Left ventricle myocardium superior (tissue), 1 donor: ENCODE measurements at regions not wholly inside any gene's neighbourhood (a gene's known extent, or its start where the extent isn't known, plus 50 kb on each side); places are given as distances from the start of the nearest gene placed in this dataset.
"Not testable (repeated sequence)": the region's sequence is repeated elsewhere in the genome, so short reads cannot be mapped to it uniquely, and the experiment has no call there.

Experiments used
- ATAC-seq: fragments of 200-7000 bp; cut with Tn5 transposase; one replicate; pipeline ENCODE4 v1.9.1; 2020; ENCODE audit warnings: mild to moderate bottlenecking, moderate library complexity
- DNase-seq: peaks from one replicate; pipeline ENCODE4 v3.0.0-alpha.2; 2020
- intact Hi-C: fragments of 100-400 bp; cut with micrococcal nuclease; formaldehyde crosslinking; loops from one replicate; pipeline ENCODE4 v1.11.0; 2022
- donor health status: DM: no; HTN: yes; CAD: no; lungs with severe emphysema.

- intact Hi-C loops: no loop called here
- ATAC-seq (no peak), DNase-seq (no peak)
Measured at GRCh38 chr10:8128511-8128910, 74.0 kb downstream of the GATA3 start.

- no peak for DNase-seq
- ATAC-seq: no peak
- intact Hi-C loops: no loop called here
Measured at GRCh38 chr10:8129438-8129837, 75.0 kb downstream of the GATA3 start.

GRCh38 chr10:8130973-8131911 lies 76.8 kb downstream of the GATA3 start:
- no peak for DNase-seq
- intact Hi-C loops: no loop called here
- ATAC-seq: no peak

GRCh38 chr10:8133146-8133545 lies 78.7 kb downstream of the GATA3 start:
- ATAC-seq (no peak), DNase-seq (no peak)
- intact Hi-C loops: no loop called here

GRCh38 chr10:8136736-8137135 lies 82.2 kb downstream of the GATA3 start:
- no peak for ATAC-seq
- no peak for DNase-seq
- intact Hi-C loops: no loop called here

- ATAC-seq: no peak
- DNase-seq: no peak
- intact Hi-C loops: no loop called here
Measured at GRCh38 chr10:8137272-8137681, 82.8 kb downstream of the GATA3 start.

GRCh38 chr10:8137726-8138125 lies 83.2 kb downstream of the GATA3 start:
- DNase-seq (no peak), ATAC-seq (no peak)
- intact Hi-C loops: no loop called here

- ATAC-seq (no peak), DNase-seq (no peak)
- intact Hi-C loops: no loop called here
Measured at GRCh38 chr10:8138471-8138870, 84.0 kb downstream of the GATA3 start.

GRCh38 chr10:8144496-8144895 lies 90.0 kb downstream of the GATA3 start:
- DNase-seq (no peak), ATAC-seq (no peak)
- intact Hi-C loops: no loop called here

GRCh38 chr10:8146650-8147049 lies 92.2 kb downstream of the GATA3 start:
- DNase-seq: no peak
- no peak for ATAC-seq
- intact Hi-C loops: no loop called here

GRCh38 chr10:8149991-8150390 lies 95.5 kb downstream of the GATA3 start:
- DNase-seq: no peak
- no peak for ATAC-seq
- intact Hi-C loops: no loop called here

- intact Hi-C loops: no loop called here
- no peak for ATAC-seq
- DNase-seq: no peak
Measured at GRCh38 chr10:8150401-8150905, 96.0 kb downstream of the GATA3 start.

GRCh38 chr10:8151086-8151485 lies 96.6 kb downstream of the GATA3 start:
- ATAC-seq (no peak), DNase-seq (no peak)
- intact Hi-C loops: no loop called here

- ATAC-seq (no peak), DNase-seq (no peak)
- intact Hi-C loops: no loop called here
Measured at GRCh38 chr10:8156918-8157317, 102.4 kb downstream of the GATA3 start.

GRCh38 chr10:8158193-8159071 lies 103.9 kb downstream of the GATA3 start:
- DNase-seq (no peak), ATAC-seq (no peak)
- intact Hi-C loops: no loop called here

- ATAC-seq: no peak
- no peak for DNase-seq
- intact Hi-C loops: no loop called here
Measured at GRCh38 chr10:8159341-8160165, 105.1 kb downstream of the GATA3 start.

GRCh38 chr10:8163824-8164223 lies 109.3 kb downstream of the GATA3 start:
- ATAC-seq: no peak
- no peak for DNase-seq
- intact Hi-C loops: no loop called here

GRCh38 chr10:8164640-8165039 lies 110.2 kb downstream of the GATA3 start:
- DNase-seq, intact Hi-C loops, ATAC-seq: not testable (repeated sequence)

- no peak for ATAC-seq
- DNase-seq: no peak
- intact Hi-C loops: no loop called here
Measured at GRCh38 chr10:8168836-8169235, 114.3 kb downstream of the GATA3 start.
